CD4-positive, alpha-beta memory T cell (primary cell): ENCODE measurements at regions not wholly inside any gene's neighbourhood (a gene's known extent, or its start where the extent isn't known, plus 50 kb on each side); places are given as distances from the start of the nearest gene placed in this dataset.

Experiments used
- CTCF ChIA-PET: fragments of 350-600 bp; sonication (Branson Sonifier 250); formaldehyde crosslinking; loops from one replicate; lab custom pipeline; 2021; ENCODE audit warnings: inconsistent platforms; ENCODE audit not compliant: partially characterized antibody; lab: Charles Lee
- POLR2A ChIA-PET: fragments of 350-600 bp; sonication (Branson Sonifier 250); formaldehyde crosslinking; loops from one replicate; lab custom pipeline; 2021; ENCODE audit not compliant: partially characterized antibody; lab: Charles Lee
- DNase-seq, 5 donors: peaks; one replicate each; pipeline versions ENCODE4 v3.0.0 to v3.0.0-alpha.2; 2020 to 2022; ENCODE audit warnings: mixed read lengths in 1 of 5
- H3K27ac ChIP-seq: one replicate; pipeline ENCODE4 v1.7.0; 2013; ENCODE audit warnings: low read depth, low read length
- H3K27me3 ChIP-seq: 2 replicates; pipeline ENCODE4 v1.7.0; 2013; ENCODE audit warnings: mild to moderate bottlenecking, low read length, moderate library complexity; ENCODE audit not compliant: insufficient read depth
- H3K36me3 ChIP-seq: 2 replicates; pipeline ENCODE4 v1.7.0; 2013; ENCODE audit warnings: mild to moderate bottlenecking, low read length, moderate library complexity; ENCODE audit not compliant: insufficient read depth
- H3K4me1 ChIP-seq: 2 replicates; pipeline ENCODE4 v1.7.0; 2013; ENCODE audit warnings: mild to moderate bottlenecking, low read length, moderate library complexity; ENCODE audit not compliant: insufficient read depth
- H3K4me3 ChIP-seq, 2 donors: one replicate each; pipeline ENCODE4 v1.7.0; 2013; ENCODE audit warnings: low read length in 2 of 2, mild to moderate bottlenecking in 1 of 2
- H3K9me3 ChIP-seq, 2 donors: one replicate each; pipeline ENCODE4 v1.7.0; 2013; ENCODE audit warnings: low read length in 2 of 2, control low read depth in 1 of 2; ENCODE audit not compliant: control insufficient read depth in 1 of 2
- H3K27ac Mint-ChIP-seq, 7 donors: one replicate each; pipeline ENCODE4 v1.8.0; 2020 to 2021; ENCODE audit warnings: mixed read lengths in 7 of 7, mild to moderate bottlenecking in 6 of 7, inconsistent platforms in 3 of 7, moderate library complexity in 3 of 7
- H3K27me3 Mint-ChIP-seq, 2 donors: one replicate each; pipeline ENCODE4 v1.8.0; 2020 to 2021; ENCODE audit warnings: mixed read lengths in 2 of 2
- H3K36me3 Mint-ChIP-seq, 2 donors: one replicate each; pipeline ENCODE4 v1.8.0; 2020 to 2021; ENCODE audit warnings: mixed read lengths in 2 of 2, inconsistent platforms in 1 of 2, mild to moderate bottlenecking in 1 of 2
- H3K4me1 Mint-ChIP-seq, 4 donors: one replicate each; pipeline ENCODE4 v1.8.0; 2020 to 2021; ENCODE audit warnings: mixed read lengths in 4 of 4, mild to moderate bottlenecking in 1 of 4
- H3K4me3 Mint-ChIP-seq, 8 donors: one replicate each; pipeline ENCODE4 v1.8.0; 2020 to 2021; ENCODE audit warnings: mixed read lengths in 8 of 8, mild to moderate bottlenecking in 7 of 8, moderate library complexity in 6 of 8, inconsistent platforms in 3 of 8
- H3K9me3 Mint-ChIP-seq, 8 donors: one replicate each; pipeline ENCODE4 v1.8.0; 2020 to 2021; ENCODE audit warnings: mixed read lengths in 8 of 8, mild to moderate bottlenecking in 5 of 8, inconsistent platforms in 3 of 8, moderate library complexity in 1 of 8
- intact Hi-C: fragments of 100-400 bp; cut with micrococcal nuclease; formaldehyde crosslinking; loops from one replicate; pipeline ENCODE4 v1.15.1; 2023

GRCh38 chr16:48004141-48004695 lies 151.6 kb downstream of the ABCC12 start:
- no peak for DNase-seq
- H3K4me3 Mint-ChIP-seq = no peak overlapping the region
- no peak overlapping the region for H3K4me3 ChIP-seq
- POLR2A ChIA-PET = no interaction called here
- H3K36me3 ChIP-seq = no peaks in the 10 kb centered on the region
- peaks cover 0 to 5% (median 4%) of the 10 kb centered on the region in 8 donors for H3K9me3 Mint-ChIP-seq
- no peaks in the 10 kb centered on the region for H3K27me3 ChIP-seq
- CTCF ChIA-PET = interaction anchor here (0.6 kb wide), 1 partner anchor 86 kb away, joined by 3 read pairs; no protein-coding TSS in a partner anchor
- no peak overlapping the region for H3K27ac ChIP-seq
- no peaks in the 10 kb centered on the region for H3K4me1 Mint-ChIP-seq
- H3K9me3 ChIP-seq = no peaks in the 10 kb centered on the region
- H3K36me3 Mint-ChIP-seq = no peaks in the 10 kb centered on the region
- intact Hi-C loops = no loop called here
- no peak overlapping the region for H3K27ac Mint-ChIP-seq
- H3K4me1 ChIP-seq = no peaks in the 10 kb centered on the region
- peaks cover 0 to 1% of the 10 kb centered on the region in 2 donors for H3K27me3 Mint-ChIP-seq

- no peaks in the 10 kb centered on the region for H3K9me3 ChIP-seq
- intact Hi-C loops = no loop called here
- no peaks in the 10 kb centered on the region for H3K4me1 ChIP-seq
- H3K4me3 ChIP-seq = no peak overlapping the region
- H3K36me3 Mint-ChIP-seq = no peaks in the 10 kb centered on the region
- H3K4me1 Mint-ChIP-seq = no peaks in the 10 kb centered on the region
- peaks cover 0 to 1% of the 10 kb centered on the region in 2 donors for H3K27me3 Mint-ChIP-seq
- no peak overlapping the region for H3K27ac Mint-ChIP-seq
- H3K36me3 ChIP-seq = no peaks in the 10 kb centered on the region
- no peak overlapping the region for H3K4me3 Mint-ChIP-seq
- H3K27ac ChIP-seq = no peak overlapping the region
- no peaks in the 10 kb centered on the region for H3K27me3 ChIP-seq
- ChIA-PET POLR2A (no interaction called here), CTCF (no interaction called here)
- peaks cover 0 to 5% (median 4%) of the 10 kb centered on the region in 8 donors for H3K9me3 Mint-ChIP-seq
- DNase-seq = no peak
These were observed 152.4 kb downstream of the ABCC12 start for GRCh38 chr16:48003206-48003907.

GRCh38 chr16:48001324-48001895 lies 154.4 kb downstream of the ABCC12 start:
- POLR2A ChIA-PET = no interaction called here
- Histone ChIP-seq H3K9me3 (no peaks in the 10 kb centered on the region), H3K27ac (no peak overlapping the region), H3K36me3 (no peaks in the 10 kb centered on the region), H3K4me1 (no peaks in the 10 kb centered on the region), H3K27me3 (no peaks in the 10 kb centered on the region), H3K4me3 (no peak overlapping the region)
- no peaks in the 10 kb centered on the region for H3K4me1 Mint-ChIP-seq
- H3K9me3 Mint-ChIP-seq = peaks cover 0 to 4% (median 2%) of the 10 kb centered on the region in 8 donors
- H3K27ac Mint-ChIP-seq = no peak overlapping the region
- no peaks in the 10 kb centered on the region for H3K36me3 Mint-ChIP-seq
- H3K4me3 Mint-ChIP-seq = no peak overlapping the region
- CTCF ChIA-PET = no interaction called here
- peaks cover 0 to under 1% of the 10 kb centered on the region in 2 donors for H3K27me3 Mint-ChIP-seq
- DNase-seq = no peak
- intact Hi-C loops = no loop called here

GRCh38 chr16:48000622-48001021 lies 155.2 kb downstream of the ABCC12 start:
- no peaks in the 10 kb centered on the region for H3K4me1 ChIP-seq
- Mint-ChIP-seq H3K27me3 (no peaks in the 10 kb centered on the region), H3K4me1 (no peaks in the 10 kb centered on the region), H3K27ac (peak overlapping the region in 1 of 7 donors; percentile 53), H3K36me3 (no peaks in the 10 kb centered on the region), H3K9me3 (peaks cover 0 to 4% (median 0%) of the 10 kb centered on the region in 8 donors), H3K4me3 (no peak overlapping the region)
- no peaks in the 10 kb centered on the region for H3K27me3 ChIP-seq
- POLR2A ChIA-PET = no interaction called here
- intact Hi-C loops = no loop called here
- H3K36me3 ChIP-seq = no peaks in the 10 kb centered on the region
- no peak overlapping the region for H3K27ac ChIP-seq
- H3K4me3 ChIP-seq = no peak overlapping the region
- H3K9me3 ChIP-seq = no peaks in the 10 kb centered on the region
- CTCF ChIA-PET = no interaction called here
- DNase-seq = no peak

GRCh38 chr16:47999595-47999994 lies 156.2 kb downstream of the ABCC12 start:
- ChIA-PET POLR2A (no interaction called here), CTCF (no interaction called here)
- H3K4me1 Mint-ChIP-seq = no peaks in the 10 kb centered on the region
- no peak overlapping the region for H3K4me3 Mint-ChIP-seq
- Histone ChIP-seq H3K27me3 (no peaks in the 10 kb centered on the region), H3K4me3 (no peak overlapping the region), H3K36me3 (no peaks in the 10 kb centered on the region), H3K27ac (no peak overlapping the region), H3K4me1 (no peaks in the 10 kb centered on the region), H3K9me3 (no peaks in the 10 kb centered on the region)
- no peak overlapping the region for H3K27ac Mint-ChIP-seq
- H3K36me3 Mint-ChIP-seq = no peaks in the 10 kb centered on the region
- peaks cover 0 to 4% (median 0%) of the 10 kb centered on the region in 8 donors for H3K9me3 Mint-ChIP-seq
- intact Hi-C loops = no loop called here
- DNase-seq = no peak
- no peaks in the 10 kb centered on the region for H3K27me3 Mint-ChIP-seq

- H3K9me3 Mint-ChIP-seq = peaks cover 0 to 19% (median 4%) of the 10 kb centered on the region in 8 donors
- intact Hi-C loops = no loop called here
- H3K4me1 Mint-ChIP-seq = no peaks in the 10 kb centered on the region
- POLR2A ChIA-PET = no interaction called here
- Histone ChIP-seq H3K4me3 (no peak overlapping the region), H3K27me3 (no peaks in the 10 kb centered on the region), H3K27ac (no peak overlapping the region), H3K36me3 (no peaks in the 10 kb centered on the region), H3K4me1 (no peaks in the 10 kb centered on the region), H3K9me3 (no peaks in the 10 kb centered on the region)
- CTCF ChIA-PET = no interaction called here
- H3K4me3 Mint-ChIP-seq = no peak overlapping the region
- H3K27me3 Mint-ChIP-seq = peaks cover 0 to 3% of the 10 kb centered on the region in 2 donors
- H3K36me3 Mint-ChIP-seq = no peaks in the 10 kb centered on the region
- no peak for DNase-seq
- no peak overlapping the region for H3K27ac Mint-ChIP-seq
These were observed 160.4 kb downstream of the ABCC12 start for GRCh38 chr16:47995354-47995753.

GRCh38 chr16:47991491-47991890 lies 164.3 kb downstream of the ABCC12 start:
- H3K27ac ChIP-seq = no peak overlapping the region
- CTCF ChIA-PET = no interaction called here
- no peak overlapping the region for H3K4me3 ChIP-seq
- Mint-ChIP-seq H3K4me1 (no peaks in the 10 kb centered on the region), H3K27ac (no peak overlapping the region), H3K9me3 (peaks cover 0 to 19% (median 7%) of the 10 kb centered on the region in 8 donors), H3K36me3 (no peaks in the 10 kb centered on the region), H3K4me3 (no peak overlapping the region), H3K27me3 (peaks cover 2 to 3% of the 10 kb centered on the region in 2 donors)
- H3K36me3 ChIP-seq = no peaks in the 10 kb centered on the region
- POLR2A ChIA-PET = no interaction called here
- no peaks in the 10 kb centered on the region for H3K9me3 ChIP-seq
- no peaks in the 10 kb centered on the region for H3K27me3 ChIP-seq
- intact Hi-C loops = no loop called here
- H3K4me1 ChIP-seq = no peaks in the 10 kb centered on the region
- DNase-seq = no peak
